Neural crest cell (in vitro differentiated cells): ENCODE measurements at regions not wholly inside any gene's neighbourhood (a gene's known extent, or its start where the extent isn't known, plus 50 kb on each side); places are given as distances from the start of the nearest gene placed in this dataset.

Experiments
- DNase-seq: peaks from one replicate; pipeline ENCODE4 v3.0.0; 2021; ENCODE audit warnings: low read depth, mixed read lengths, low spot score
- H3K27ac Mint-ChIP-seq: one replicate; pipeline ENCODE4 v1.8.0; 2021; ENCODE audit warnings: mild to moderate bottlenecking, mixed read lengths; ENCODE audit not compliant: unreplicated experiment
- H3K27me3 Mint-ChIP-seq: 2 replicates; pipeline ENCODE4 v1.8.0; 2021; ENCODE audit warnings: low read depth, mild to moderate bottlenecking, mixed read lengths
- H3K36me3 Mint-ChIP-seq: 2 replicates; pipeline ENCODE4 v1.8.0; 2021; ENCODE audit warnings: low read depth, mild to moderate bottlenecking, mixed read lengths
- H3K4me1 Mint-ChIP-seq: 2 replicates; pipeline ENCODE4 v1.8.0; 2021; ENCODE audit warnings: mixed read lengths
- H3K4me3 Mint-ChIP-seq: one replicate; pipeline ENCODE4 v1.8.0; 2021; ENCODE audit warnings: mild to moderate bottlenecking, mixed read lengths
- H3K9me3 Mint-ChIP-seq: 2 replicates; pipeline ENCODE4 v1.8.0; 2021; ENCODE audit warnings: mixed read lengths
- CTCF ChIP-seq: fragments of 200-600 bp; sonication (generic); conservative IDR thresholded peaks from 2 replicates; pipeline ENCODE4 v1.5.0; 2021; ENCODE audit warnings: antibody characterized with exemption, mild to moderate bottlenecking

GRCh38 chr11:92302770-92303169 is 78.2 kb downstream of the FAT3 start:
- TF ChIP-seq CTCF: no peak
- Mint-ChIP-seq H3K27me3 (no peaks in the 10 kb centered on the region), H3K27ac (no peak overlapping the region), H3K4me3 (no peak overlapping the region), H3K4me1 (peaks cover 28% of the 10 kb centered on the region), H3K9me3 (no peaks in the 10 kb centered on the region), H3K36me3 (no peaks in the 10 kb centered on the region)
- no peak for DNase-seq

- DNase-seq: no peak
- Mint-ChIP-seq H3K4me1 (peaks cover 28% of the 10 kb centered on the region), H3K27me3 (no peaks in the 10 kb centered on the region), H3K36me3 (no peaks in the 10 kb centered on the region), H3K9me3 (no peaks in the 10 kb centered on the region), H3K27ac (no peak overlapping the region), H3K4me3 (no peak overlapping the region)
- no peak for TF ChIP-seq CTCF
These were observed 79.7 kb downstream of the FAT3 start for GRCh38 chr11:92304271-92304670.

- no peaks in the 10 kb centered on the region for H3K9me3 Mint-ChIP-seq
- H3K27me3 Mint-ChIP-seq: no peaks in the 10 kb centered on the region
- DNase-seq: no peak
- H3K4me3 Mint-ChIP-seq: peak overlapping the region; percentile 31
- no peak for TF ChIP-seq CTCF
- no peaks in the 10 kb centered on the region for H3K36me3 Mint-ChIP-seq
- H3K4me1 Mint-ChIP-seq: peaks cover 35% of the 10 kb centered on the region
- no peak overlapping the region for H3K27ac Mint-ChIP-seq
These were observed 82.4 kb downstream of the FAT3 start for GRCh38 chr11:92306966-92307510.

DNA sequence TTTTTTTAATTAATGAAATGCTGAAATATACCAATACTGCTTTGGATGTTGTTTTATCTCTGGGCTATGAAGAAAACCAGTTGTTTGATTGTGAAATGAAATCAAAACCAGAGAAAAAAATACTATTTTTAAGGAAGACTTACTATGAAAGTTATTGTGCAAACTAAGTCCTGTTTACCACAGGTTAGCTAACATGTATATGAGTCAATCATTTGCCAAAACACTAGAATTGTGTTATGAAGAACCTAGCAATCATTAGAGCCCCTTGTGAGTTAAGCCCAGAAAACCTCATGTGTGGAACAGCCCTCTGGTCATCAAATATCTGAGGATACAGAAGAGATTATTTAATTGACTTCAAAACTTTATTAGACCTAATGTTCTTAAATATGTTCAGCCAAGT is 83.7 kb downstream of the FAT3 start:
- Mint-ChIP-seq H3K4me1 (peaks cover 36% of the 10 kb centered on the region), H3K4me3 (peak overlapping the region; percentile 35), H3K9me3 (no peaks in the 10 kb centered on the region), H3K27me3 (no peaks in the 10 kb centered on the region), H3K27ac (no peak overlapping the region), H3K36me3 (no peaks in the 10 kb centered on the region)
- no peak for TF ChIP-seq CTCF
- no peak for DNase-seq

GRCh38 chr11:92311616-92312449 is 87.2 kb downstream of the FAT3 start:
- TF ChIP-seq CTCF: peak; percentile 48
- no peak for DNase-seq
- Mint-ChIP-seq H3K4me1 (peaks cover 36% of the 10 kb centered on the region), H3K9me3 (no peaks in the 10 kb centered on the region), H3K36me3 (no peaks in the 10 kb centered on the region), H3K4me3 (no peak overlapping the region), H3K27ac (no peak overlapping the region), H3K27me3 (no peaks in the 10 kb centered on the region)
